Stimulated activated CD4-positive, alpha-beta T cell treated with anti-CD3 and anti-CD28 coated beads, TNF-alpha, amount 100 ng/mL, for 48 hours (primary cell): ENCODE measurements at regions not wholly inside any gene's neighbourhood (a gene's known extent, or its start where the extent isn't known, plus 50 kb on each side); places are given as distances from the start of the nearest gene placed in this dataset.
A peak's percentile ranks its signal among the peaks of the same experiment; 100 is the strongest.

Source experiments
- DNase-seq, 3 donors: peaks; one replicate each; pipeline ENCODE4 v3.0.0-alpha.2; 2020; ENCODE audit warnings: low read depth in 3 of 3

DNA sequence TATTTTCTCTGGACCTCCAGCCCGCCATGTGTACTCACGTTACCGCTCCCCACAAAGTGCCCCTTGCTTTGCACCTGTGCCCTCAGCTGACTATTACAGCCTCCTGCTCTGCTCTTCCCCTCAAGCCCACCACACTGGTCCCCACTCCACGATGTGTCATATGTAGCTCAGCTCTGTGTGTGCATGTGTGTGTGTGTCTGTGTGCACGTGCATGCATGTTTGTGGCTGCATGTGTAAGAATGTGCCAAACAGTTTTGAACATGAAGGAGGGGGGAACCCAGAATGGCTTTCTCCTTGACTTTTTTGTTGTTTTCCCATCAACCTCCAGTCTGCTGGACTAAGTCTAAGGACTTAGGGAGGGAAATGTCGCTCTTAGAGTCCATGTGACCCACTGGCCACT lies 54.8 kb upstream of the BTRC start:
- DNase-seq = no peak

DNA sequence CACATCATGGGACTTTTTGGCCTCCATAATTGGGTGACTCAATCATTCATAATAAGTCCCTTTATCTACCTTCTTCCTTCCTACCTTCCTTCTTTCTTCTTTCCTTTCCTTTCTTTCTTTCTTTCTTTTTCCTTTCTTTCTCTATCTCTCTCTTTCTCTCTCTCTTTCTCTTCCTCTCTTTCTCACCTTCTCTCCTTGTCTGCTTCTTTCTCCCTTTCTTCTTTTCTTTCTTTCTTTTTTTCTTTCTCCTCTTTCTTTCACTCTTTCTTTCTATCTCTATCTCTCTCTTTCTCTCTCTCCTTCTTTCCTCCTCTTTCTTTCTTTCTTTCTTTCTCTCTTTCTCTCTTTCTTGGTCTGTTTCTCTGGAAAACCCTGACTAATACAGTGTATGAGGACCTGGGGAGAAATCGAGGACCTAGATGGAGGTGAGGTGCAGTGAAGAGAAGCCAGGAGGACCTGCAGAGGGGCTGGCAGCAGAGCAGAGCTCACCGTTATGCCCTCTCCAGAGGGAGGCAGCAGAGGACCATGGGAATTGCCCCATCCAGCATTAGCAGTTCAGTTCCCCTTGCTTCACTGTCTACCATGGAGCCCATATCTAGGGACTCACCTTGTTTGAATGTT lies 52.7 kb upstream of the BTRC start:
- peak in 2 of 3 donors; percentile 21 to 29 for DNase-seq

DNA sequence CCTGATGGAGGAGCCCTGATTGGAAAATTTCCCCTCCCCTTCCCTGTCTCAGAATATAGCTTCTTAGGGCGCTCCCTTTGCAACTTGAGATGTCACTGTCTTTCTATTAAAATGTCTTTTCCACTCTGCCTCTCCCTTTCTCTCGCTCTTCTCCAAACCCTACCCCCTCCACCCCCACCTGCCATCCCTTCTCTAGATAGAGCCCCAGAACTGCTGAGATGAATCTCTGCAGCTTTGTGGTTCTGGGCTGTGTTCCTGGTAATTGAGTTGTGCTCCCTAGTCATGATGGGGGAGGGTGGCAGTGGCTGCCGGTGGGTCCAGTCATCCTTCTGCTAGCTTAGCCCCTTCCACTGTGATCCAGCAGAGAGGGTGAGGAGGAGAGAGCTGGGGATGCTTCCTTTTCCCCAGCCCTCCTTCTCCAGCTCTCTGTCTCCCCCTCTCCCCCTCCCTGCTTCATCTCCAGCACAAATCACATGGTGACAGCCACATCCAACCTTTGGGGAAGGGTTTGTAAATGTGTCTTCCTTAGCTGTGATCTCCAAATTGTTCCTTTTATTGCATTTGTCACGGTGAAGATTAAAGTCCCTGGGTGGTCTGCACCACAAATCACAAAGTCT lies 50.8 kb upstream of the BTRC start:
- DNase-seq = no peak
